BLaER1 treated with 17β-estradiol and CSF1 and Interleukin-3, amounts not matched to agents 10 nM and 100 nM (cell line): ENCODE measurements at regions not wholly inside any gene's neighbourhood (a gene's known extent, or its start where the extent isn't known, plus 50 kb on each side); places are given as distances from the start of the nearest gene placed in this dataset.
"Not testable (repeated sequence)": the region's sequence is repeated elsewhere in the genome, so short reads cannot be mapped to it uniquely, and the experiment has no call there.

Experiments used
- H3K27ac ChIP-seq, 11 experiments: shearing (Covaris generic); formaldehyde crosslinking; 2 replicates each; pipeline ENCODE4 v1.8.1; 2022
- H3K27me3 ChIP-seq, 11 experiments: shearing (Covaris generic); formaldehyde crosslinking; 2 replicates each; pipeline ENCODE4 v1.8.1; 2022
- H3K36me3 ChIP-seq, 11 experiments: shearing (Covaris generic); formaldehyde crosslinking; 2 replicates each; pipeline ENCODE4 v1.8.1; 2022
- H3K4me1 ChIP-seq, 10 experiments: shearing (Covaris generic); formaldehyde crosslinking; 2 replicates each; pipeline ENCODE4 v1.8.1; 2022
- H3K4me2 ChIP-seq, 11 experiments: shearing (Covaris generic); formaldehyde crosslinking; 2 replicates each; pipeline ENCODE4 v1.8.1; 2022
- H3K4me3 ChIP-seq, 10 experiments: shearing (Covaris generic); formaldehyde crosslinking; 2 replicates each; pipeline ENCODE4 v1.8.1; 2022
- H3K9ac ChIP-seq, 11 experiments: shearing (Covaris generic); formaldehyde crosslinking; 2 replicates each; pipeline ENCODE4 v1.8.1; 2022
- H3K9me3 ChIP-seq, 11 experiments: shearing (Covaris generic); formaldehyde crosslinking; replicated peaks in 1 of 11; 2 replicates each; pipeline ENCODE4 v1.8.1; 2022
- H4K20me1 ChIP-seq, 11 experiments: shearing (Covaris generic); formaldehyde crosslinking; 2 replicates each; pipeline ENCODE4 v1.8.1; 2022
- Cebpa-rat ChIP-seq, 11 experiments: shearing (Covaris generic); IDR thresholded peaks; 2 replicates each; pipeline ENCODE4 v1.8.1; 2022

DNA sequence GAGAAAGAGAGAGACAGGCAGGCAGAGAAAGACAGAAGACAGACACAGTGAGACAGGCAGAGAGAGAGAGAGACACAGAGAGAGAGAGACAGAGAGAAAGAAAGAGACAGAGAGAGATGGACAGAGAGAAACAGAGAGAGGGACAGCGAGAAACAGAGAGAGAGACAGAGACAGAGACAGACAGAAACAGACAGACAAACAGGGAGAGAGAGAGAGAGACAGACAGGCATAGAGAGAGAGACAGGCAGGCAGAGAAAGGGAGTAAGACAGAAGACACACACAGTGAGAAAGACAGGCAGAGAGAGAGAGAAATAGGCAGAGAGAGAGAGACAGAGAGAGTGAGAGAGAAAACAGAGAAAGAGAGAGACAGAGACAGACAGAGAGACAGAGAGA, 105.3 kb upstream of the ANKRD30BL start:
- peak overlapping the region in 6 of 10 experiments; percentile 40 to 63 (median 48); a peak in 7 of 20 replicates for H3K4me3 ChIP-seq
- H4K20me1 ChIP-seq: no peaks in the 10 kb centered on the region
- peaks cover 9 to 24% (median 15%) of the 10 kb centered on the region in 10 experiments for H3K4me1 ChIP-seq
- peak overlapping the region in 10 of 11 experiments; percentile 65 to 82 (median 78); a peak in 21 of 22 replicates for H3K27ac ChIP-seq
- no peak for TF ChIP-seq Cebpa-rat (IDR thresholded peaks at IDR 0.05)
- peak overlapping the region; percentile 27 to 77 (median 73); a peak in 21 of 22 replicates for H3K9ac ChIP-seq
- peak overlapping the region; percentile 76 to 90 (median 83) for H3K4me2 ChIP-seq
- no peaks in the 10 kb centered on the region for H3K9me3 ChIP-seq
- peaks cover 0 to 7% (median 0%) of the 10 kb centered on the region in 11 experiments; a peak in 1 of 22 replicates for H3K27me3 ChIP-seq
- H3K36me3 ChIP-seq: no peaks in the 10 kb centered on the region

GRCh38 chr2:132267498-132268283, 105.9 kb upstream of the ANKRD30BL start:
- Histone ChIP-seq H3K4me1 (peaks cover 9 to 24% (median 15%) of the 10 kb centered on the region in 10 experiments), H3K4me3 (peak overlapping the region; percentile 39 to 63 (median 46); a peak in 19 of 20 replicates), H3K27ac (peak overlapping the region in 10 of 11 experiments; percentile 65 to 82 (median 78); a peak in 21 of 22 replicates), H3K9ac (peak overlapping the region; percentile 27 to 77 (median 73); a peak in 21 of 22 replicates), H3K4me2 (peak overlapping the region; percentile 76 to 90 (median 83))
- H3K27me3 ChIP-seq, H4K20me1 ChIP-seq, H3K36me3 ChIP-seq, H3K9me3 ChIP-seq: not testable (repeated sequence)
- TF ChIP-seq Cebpa-rat (IDR thresholded peaks at IDR 0.05): 0 out of 22 replicates have a peak, but pooled peaks of 1 of the 11 experiments have one; percentile 14

GRCh38 chr2:132268284-132268976, 106.7 kb upstream of the ANKRD30BL start:
- not testable (repeated sequence) for H3K9me3 ChIP-seq, H3K36me3 ChIP-seq, H3K27me3 ChIP-seq, H4K20me1 ChIP-seq
- H3K9ac ChIP-seq: peak overlapping the region; percentile 57 to 75 (median 72); a peak in 20 of 22 replicates
- peaks cover 9 to 24% (median 15%) of the 10 kb centered on the region in 10 experiments for H3K4me1 ChIP-seq
- peak overlapping the region in 10 of 11 experiments; percentile 55 to 82 (median 78); a peak in 18 of 22 replicates for H3K27ac ChIP-seq
- H3K4me3 ChIP-seq: peak overlapping the region; percentile 38 to 63 (median 46); a peak in 13 of 20 replicates
- peak overlapping the region; percentile 62 to 90 (median 81) for H3K4me2 ChIP-seq

- TF ChIP-seq Cebpa-rat (IDR thresholded peaks at IDR 0.05): no peak
- Histone ChIP-seq H3K4me2 (peak overlapping the region; percentile 62 to 90 (median 79); a peak in 11 of 22 replicates), H3K27ac (peak overlapping the region in 2 of 11 experiments; percentile 25 to 79; a peak in 2 of 22 replicates)
Measured at GRCh38 chr2:132268977-132269523, 107.3 kb upstream of the ANKRD30BL start.

GRCh38 chr2:132270255-132270654, 108.5 kb upstream of the ANKRD30BL start:
- Histone ChIP-seq H3K4me2 (no peak overlapping the region), H4K20me1 (no peaks in the 10 kb centered on the region), H3K27me3 (peaks cover 0 to 7% (median 0%) of the 10 kb centered on the region in 11 experiments; a peak in 1 of 22 replicates), H3K36me3 (no peaks in the 10 kb centered on the region), H3K27ac (no peak overlapping the region), H3K4me3 (no peak overlapping the region), H3K9me3 (peaks cover 0 to 10% (median under 1%) of the 10 kb centered on the region in 11 experiments; a peak in 9 of 22 replicates), H3K9ac (no peak overlapping the region), H3K4me1 (peaks cover 9 to 24% (median 15%) of the 10 kb centered on the region in 10 experiments)
- TF ChIP-seq Cebpa-rat (IDR thresholded peaks at IDR 0.05): no peak

More at GRCh38 chr2:132268977-132269523, 107.3 kb upstream of the ANKRD30BL start:
- H3K27me3 ChIP-seq: peaks cover 0 to 7% (median 0%) of the 10 kb centered on the region in 11 experiments; a peak in 1 of 22 replicates
- H4K20me1 ChIP-seq: no peaks in the 10 kb centered on the region
- peaks cover 0 to 9% (median 0%) of the 10 kb centered on the region in 11 experiments; a peak in 7 of 22 replicates for H3K9me3 ChIP-seq
- no peaks in the 10 kb centered on the region for H3K36me3 ChIP-seq
- no peak overlapping the region for H3K4me3 ChIP-seq
- H3K9ac ChIP-seq: peak overlapping the region in 1 of 11 experiments; percentile 19; a peak in 3 of 22 replicates
- H3K4me1 ChIP-seq: peaks cover 9 to 24% (median 15%) of the 10 kb centered on the region in 10 experiments

- Histone ChIP-seq H3K27ac (peak overlapping the region in 1 of 11 experiments; percentile 38; a peak in 2 of 22 replicates), H3K9me3 (peaks cover 0 to 10% (median 4%) of the 10 kb centered on the region in 11 experiments; a peak in 9 of 22 replicates), H4K20me1 (no peaks in the 10 kb centered on the region), H3K36me3 (no peaks in the 10 kb centered on the region), H3K4me1 (peaks cover 9 to 24% (median 15%) of the 10 kb centered on the region in 10 experiments), H3K4me2 (peak overlapping the region in 2 of 11 experiments; percentile 4 to 16; a peak in 3 of 22 replicates), H3K27me3 (peaks cover 0 to 7% (median 0%) of the 10 kb centered on the region in 11 experiments; a peak in 1 of 22 replicates), H3K9ac (no peak overlapping the region), H3K4me3 (no peak overlapping the region)
- TF ChIP-seq Cebpa-rat (IDR thresholded peaks at IDR 0.05): no peak
Measured at GRCh38 chr2:132270981-132271546, 109.3 kb upstream of the ANKRD30BL start.

GRCh38 chr2:132271794-132272193, 110.0 kb upstream of the ANKRD30BL start:
- H3K4me1 ChIP-seq: peaks cover 9 to 23% (median 12%) of the 10 kb centered on the region in 10 experiments
- not testable (repeated sequence) for H3K4me2 ChIP-seq, H3K4me3 ChIP-seq, H3K36me3 ChIP-seq, H3K27ac ChIP-seq, H3K9ac ChIP-seq, H4K20me1 ChIP-seq, H3K9me3 ChIP-seq, H3K27me3 ChIP-seq

- Histone ChIP-seq H3K27me3 (0 out of 22 replicates have a peak, but pooled peaks cover 0 to 3% (median 0%) of the 10 kb centered on the region in 11 experiments), H3K4me1 (peaks cover 2 to 14% (median 3%) of the 10 kb centered on the region in 10 experiments), H4K20me1 (no peaks in the 10 kb centered on the region), H3K36me3 (no peaks in the 10 kb centered on the region), H3K27ac (no peak overlapping the region), H3K4me3 (no peak overlapping the region), H3K9ac (no peak overlapping the region), H3K4me2 (no peak overlapping the region), H3K9me3 (peaks cover under 1 to 10% (median 4%) of the 10 kb centered on the region in 11 experiments; a peak in 17 of 22 replicates)
- TF ChIP-seq Cebpa-rat (IDR thresholded peaks at IDR 0.05): no peak
Measured at GRCh38 chr2:132272713-132273112, 111.0 kb upstream of the ANKRD30BL start.

- not testable (repeated sequence) for H3K9ac ChIP-seq, H3K4me2 ChIP-seq, H3K27me3 ChIP-seq, H3K36me3 ChIP-seq, H3K27ac ChIP-seq, H4K20me1 ChIP-seq, H3K4me3 ChIP-seq
- Histone ChIP-seq H3K4me1 (peaks cover 0 to 11% (median 0%) of the 10 kb centered on the region in 10 experiments; a peak in 7 of 20 replicates), H3K9me3 (peaks cover 9 to 19% (median 13%) of the 10 kb centered on the region in 11 experiments)
Measured at GRCh38 chr2:132273585-132273984, 111.8 kb upstream of the ANKRD30BL start.
